SU-DHL-6 (cell line): ENCODE measurements at regions not wholly inside any gene's neighbourhood (a gene's known extent, or its start where the extent isn't known, plus 50 kb on each side); places are given as distances from the start of the nearest gene placed in this dataset.

Source experiments
- H2AFZ ChIP-seq: fragments of 200-600 bp; sonication (generic); 2 replicates; pipeline ENCODE4 v1.6.1; 2014; ENCODE audit warnings: low read depth, mild to moderate bottlenecking, moderate library complexity, mixed read lengths, antibody characterized with exemption, low read length; ENCODE audit not compliant: severe bottlenecking
- H3F3A ChIP-seq: fragments of 200-600 bp; shearing (Covaris generic); 2 replicates; pipeline ENCODE4 v1.6.0; 2016; ENCODE audit warnings: antibody characterized with exemption, mild to moderate bottlenecking; ENCODE audit not compliant: insufficient read depth
- H3K27ac ChIP-seq: fragments of 200-600 bp; sonication (generic); 2 replicates; pipeline ENCODE4 v1.5.1; 2016; ENCODE audit warnings: low read depth, mild to moderate bottlenecking, low read length, moderate library complexity, mixed read lengths
- H3K27me3 ChIP-seq: fragments of 200-600 bp; sonication (generic), shearing (Covaris generic); 2 replicates; pipeline ENCODE4 v1.6.0; 2014; ENCODE audit warnings: mild to moderate bottlenecking, low read length
- H3K36me3 ChIP-seq: fragments of 200-600 bp; sonication (generic); 2 replicates; pipeline ENCODE4 v1.6.1; 2014; ENCODE audit warnings: mild to moderate bottlenecking, low read length, mixed read lengths
- H3K4me2 ChIP-seq: fragments of 300-600, 200-600 bp; shearing (Covaris generic), sonication (generic); 2 replicates; pipeline ENCODE4 v1.6.0; 2014; ENCODE audit warnings: low read length, low read depth, mild to moderate bottlenecking; ENCODE audit not compliant: poor library complexity, severe bottlenecking
- H3K4me3 ChIP-seq: fragments of 200-600 bp; sonication (generic); 2 replicates; pipeline ENCODE4 v1.5.1; 2014; ENCODE audit warnings: antibody characterized with exemption, low read length, mild to moderate bottlenecking, mixed read lengths; ENCODE audit not compliant: insufficient read depth, poor library complexity, severe bottlenecking
- H3K79me2 ChIP-seq: fragments of 200-600 bp; sonication (generic); 2 replicates; pipeline ENCODE4 v1.6.1; 2014; ENCODE audit warnings: mild to moderate bottlenecking, low read length, moderate library complexity; ENCODE audit not compliant: insufficient read depth
- H3K9ac ChIP-seq: fragments of 200-600 bp; sonication (generic); 2 replicates; pipeline ENCODE4 v1.7.0; 2014; ENCODE audit warnings: mild to moderate bottlenecking, low read length
- H3K9me2 ChIP-seq: fragments of 200-600 bp; sonication (generic); replicated peaks from 2 replicates; pipeline ENCODE4 v1.6.1; 2014; ENCODE audit warnings: low read length; ENCODE audit not compliant: insufficient read depth
- H3K9me3 ChIP-seq: fragments of 200-600 bp; sonication (generic); 2 replicates; pipeline ENCODE4 v1.6.1; 2014; ENCODE audit warnings: low read length, mixed read lengths; ENCODE audit not compliant: insufficient read depth
- H4K20me1 ChIP-seq: fragments of 200-600 bp; sonication (generic); 2 replicates; pipeline ENCODE4 v1.6.1; 2014; ENCODE audit warnings: low read depth, mild to moderate bottlenecking, antibody characterized with exemption, low read length, moderate library complexity, mixed read lengths
- CTCF ChIP-seq: fragments of 200-600 bp; sonication (generic); IDR thresholded peaks from one replicate; pipeline ENCODE4 v1.5.1; 2017; ENCODE audit warnings: antibody characterized with exemption, mild to moderate bottlenecking, low read length, moderate library complexity; ENCODE audit not compliant: insufficient read depth, poor library complexity, severe bottlenecking
- EZH2phosphoT487 ChIP-seq: fragments of 200-600 bp; sonication (generic), shearing (Covaris generic); conservative IDR thresholded peaks from 2 replicates; pipeline ENCODE4 v1.6.1; 2018; ENCODE audit warnings: mild to moderate bottlenecking, antibody characterized with exemption, low read length, moderate library complexity, mixed read lengths

- H3K4me3 ChIP-seq, result no peak overlapping the region
- H3F3A ChIP-seq, result no peaks in the 10 kb centered on the region
- no peaks in the 10 kb centered on the region for H3K9me2 ChIP-seq
- H3K27me3 ChIP-seq, result no peaks in the 10 kb centered on the region
- no peaks in the 10 kb centered on the region for H4K20me1 ChIP-seq
- no peak overlapping the region for H2AFZ ChIP-seq
- H3K27ac ChIP-seq, result no peak overlapping the region
- H3K79me2 ChIP-seq, result no peaks in the 10 kb centered on the region
- no peak overlapping the region for H3K4me2 ChIP-seq
- no peak overlapping the region for H3K9ac ChIP-seq
- no peaks in the 10 kb centered on the region for H3K9me3 ChIP-seq
- TF ChIP-seq CTCF, result no peak
- no peak for TF ChIP-seq EZH2phosphoT487
- H3K36me3 ChIP-seq, result no peaks in the 10 kb centered on the region
Measured at GRCh38 chr4:42326524-42326923, 70.8 kb upstream of the SHISA3 start.

- Histone ChIP-seq H3F3A (no peaks in the 10 kb centered on the region), H3K27me3 (no peaks in the 10 kb centered on the region), H3K79me2 (no peaks in the 10 kb centered on the region), H2AFZ (no peak overlapping the region), H3K27ac (no peak overlapping the region), H3K4me2 (no peak overlapping the region), H3K9ac (no peak overlapping the region), H3K36me3 (no peaks in the 10 kb centered on the region), H3K9me3 (no peaks in the 10 kb centered on the region), H4K20me1 (no peaks in the 10 kb centered on the region), H3K4me3 (no peak overlapping the region), H3K9me2 (no peaks in the 10 kb centered on the region)
- TF ChIP-seq CTCF (no peak), EZH2phosphoT487 (no peak)
Measured at GRCh38 chr4:42327323-42327722, 70.0 kb upstream of the SHISA3 start.

GRCh38 chr4:42328978-42329377, 68.3 kb upstream of the SHISA3 start:
- Histone ChIP-seq H3K27me3 (no peaks in the 10 kb centered on the region), H2AFZ (no peak overlapping the region), H3K9me2 (no peaks in the 10 kb centered on the region), H3K36me3 (no peaks in the 10 kb centered on the region), H3F3A (no peaks in the 10 kb centered on the region), H3K4me3 (no peak overlapping the region), H3K9me3 (no peaks in the 10 kb centered on the region), H3K9ac (no peak overlapping the region), H3K4me2 (no peak overlapping the region), H4K20me1 (no peaks in the 10 kb centered on the region), H3K27ac (no peak overlapping the region), H3K79me2 (no peaks in the 10 kb centered on the region)
- no peak for TF ChIP-seq CTCF
- TF ChIP-seq EZH2phosphoT487, result no peak

- Histone ChIP-seq H3K79me2 (no peaks in the 10 kb centered on the region), H3K27me3 (no peaks in the 10 kb centered on the region), H2AFZ (no peak overlapping the region), H3K9me2 (no peaks in the 10 kb centered on the region), H3K4me2 (no peak overlapping the region), H3K36me3 (no peaks in the 10 kb centered on the region), H3K9me3 (no peaks in the 10 kb centered on the region), H4K20me1 (no peaks in the 10 kb centered on the region), H3F3A (no peaks in the 10 kb centered on the region), H3K27ac (no peak overlapping the region), H3K4me3 (no peak overlapping the region), H3K9ac (no peak overlapping the region)
- TF ChIP-seq CTCF, result no peak
- TF ChIP-seq EZH2phosphoT487, result no peak
Measured at GRCh38 chr4:42329421-42329820, 67.9 kb upstream of the SHISA3 start.
